GM19463 (cell line): ENCODE measurements at regions not wholly inside any gene's neighbourhood (a gene's known extent, or its start where the extent isn't known, plus 50 kb on each side); places are given as distances from the start of the nearest gene placed in this dataset.
A peak's percentile ranks its signal among the peaks of the same experiment; 100 is the strongest.
"Not testable (repeated sequence)": the region's sequence is repeated elsewhere in the genome, so short reads cannot be mapped to it uniquely, and the experiment has no call there.

Source experiments
- ATAC-seq: cut with Tn5 transposase; IDR thresholded peaks from one replicate; pipeline ENCODE4 v1.9.1; 2021; ENCODE audit warnings: mild to moderate bottlenecking, moderate library complexity; ENCODE audit not compliant: unreplicated experiment

- ATAC-seq: no peak
These were observed 101.7 kb downstream of the NAA11 start for GRCh38 chr4:79223993-79224776.

GRCh38 chr4:79217025-79217424, 108.8 kb downstream of the NAA11 start:
- no peak for ATAC-seq

- ATAC-seq: no peak
These were observed 112.2 kb downstream of the NAA11 start for GRCh38 chr4:79213702-79214101.

- no peak for ATAC-seq
These were observed 112.9 kb downstream of the NAA11 start for GRCh38 chr4:79213010-79213409.

- ATAC-seq: no peak
These were observed 113.5 kb downstream of the NAA11 start for GRCh38 chr4:79212311-79212710.

GRCh38 chr4:79211490-79211889, 114.4 kb downstream of the NAA11 start:
- ATAC-seq: no peak

- no peak for ATAC-seq
These were observed 115.2 kb downstream of the NAA11 start for GRCh38 chr4:79210636-79211049.

- ATAC-seq: no peak
These were observed 115.8 kb downstream of the NAA11 start for GRCh38 chr4:79209822-79210635.

GRCh38 chr4:79209081-79209480, 116.8 kb downstream of the NAA11 start:
- no peak for ATAC-seq

GRCh38 chr4:79207281-79207680, 118.6 kb downstream of the NAA11 start:
- ATAC-seq: no peak

- no peak for ATAC-seq
These were observed 119.2 kb downstream of the NAA11 start for GRCh38 chr4:79206660-79207059.

GRCh38 chr4:79205121-79205520, 120.7 kb downstream of the NAA11 start:
- ATAC-seq: no peak

- no peak for ATAC-seq
These were observed 123.9 kb downstream of the NAA11 start for GRCh38 chr4:79201971-79202370.

- no peak for ATAC-seq
These were observed 126.1 kb downstream of the NAA11 start for GRCh38 chr4:79199743-79200142.

GRCh38 chr4:79198951-79199587, 126.8 kb downstream of the NAA11 start:
- no peak for ATAC-seq

GRCh38 chr4:79197275-79198009, 128.4 kb downstream of the NAA11 start:
- no peak for ATAC-seq

GRCh38 chr4:79191292-79191691, 134.6 kb downstream of the NAA11 start:
- not testable (repeated sequence) for ATAC-seq

GRCh38 chr4:79185526-79186045, 140.3 kb downstream of the NAA11 start:
- ATAC-seq: no peak

GRCh38 chr4:79184476-79184875, 141.4 kb downstream of the NAA11 start:
- ATAC-seq: no peak

- peak; percentile 56 for ATAC-seq
These were observed 143.7 kb downstream of the NAA11 start for GRCh38 chr4:79182209-79182608.

- ATAC-seq: no peak
These were observed 144.7 kb downstream of the NAA11 start for GRCh38 chr4:79181190-79181589.
